GM13976 (cell line): ENCODE measurements at regions not wholly inside any gene's neighbourhood (a gene's known extent, or its start where the extent isn't known, plus 50 kb on each side); places are given as distances from the start of the nearest gene placed in this dataset.
A peak's percentile ranks its signal among the peaks of the same experiment; 100 is the strongest.

Experiments used
- DNase-seq: peaks from one replicate; pipeline ENCODE4 v3.0.0; 2012; ENCODE audit warnings: low spot score
- in situ Hi-C: fragments of 300-500 bp; cut with MboI; formaldehyde crosslinking; loops from one replicate; pipeline ENCODE4 v1.12.0; 2022; ENCODE audit warnings: low sequenced_read_pairs, mixed read lengths, inconsistent platforms; ENCODE audit not compliant: unreplicated experiment
- TF ChIP-seq, protein P1 (sequence below): IDR thresholded peaks from 2 replicates; pipeline ENCODE4 v1.5.1; 2012; ENCODE audit warnings: borderline replicate concordance, mild to moderate bottlenecking; ENCODE audit not compliant: insufficient read depth; ENCODE audit errors: extremely low read depth, missing control alignments, control extremely low read depth

GRCh38 chr16:85424260-85425073 lies 188.7 kb upstream of the GSE1 start:
- in situ Hi-C loops: no loop called here
- DNase-seq: no peak
- TF ChIP-seq, protein P1, sequence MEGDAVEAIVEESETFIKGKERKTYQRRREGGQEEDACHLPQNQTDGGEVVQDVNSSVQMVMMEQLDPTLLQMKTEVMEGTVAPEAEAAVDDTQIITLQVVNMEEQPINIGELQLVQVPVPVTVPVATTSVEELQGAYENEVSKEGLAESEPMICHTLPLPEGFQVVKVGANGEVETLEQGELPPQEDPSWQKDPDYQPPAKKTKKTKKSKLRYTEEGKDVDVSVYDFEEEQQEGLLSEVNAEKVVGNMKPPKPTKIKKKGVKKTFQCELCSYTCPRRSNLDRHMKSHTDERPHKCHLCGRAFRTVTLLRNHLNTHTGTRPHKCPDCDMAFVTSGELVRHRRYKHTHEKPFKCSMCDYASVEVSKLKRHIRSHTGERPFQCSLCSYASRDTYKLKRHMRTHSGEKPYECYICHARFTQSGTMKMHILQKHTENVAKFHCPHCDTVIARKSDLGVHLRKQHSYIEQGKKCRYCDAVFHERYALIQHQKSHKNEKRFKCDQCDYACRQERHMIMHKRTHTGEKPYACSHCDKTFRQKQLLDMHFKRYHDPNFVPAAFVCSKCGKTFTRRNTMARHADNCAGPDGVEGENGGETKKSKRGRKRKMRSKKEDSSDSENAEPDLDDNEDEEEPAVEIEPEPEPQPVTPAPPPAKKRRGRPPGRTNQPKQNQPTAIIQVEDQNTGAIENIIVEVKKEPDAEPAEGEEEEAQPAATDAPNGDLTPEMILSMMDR: no peak

DNA sequence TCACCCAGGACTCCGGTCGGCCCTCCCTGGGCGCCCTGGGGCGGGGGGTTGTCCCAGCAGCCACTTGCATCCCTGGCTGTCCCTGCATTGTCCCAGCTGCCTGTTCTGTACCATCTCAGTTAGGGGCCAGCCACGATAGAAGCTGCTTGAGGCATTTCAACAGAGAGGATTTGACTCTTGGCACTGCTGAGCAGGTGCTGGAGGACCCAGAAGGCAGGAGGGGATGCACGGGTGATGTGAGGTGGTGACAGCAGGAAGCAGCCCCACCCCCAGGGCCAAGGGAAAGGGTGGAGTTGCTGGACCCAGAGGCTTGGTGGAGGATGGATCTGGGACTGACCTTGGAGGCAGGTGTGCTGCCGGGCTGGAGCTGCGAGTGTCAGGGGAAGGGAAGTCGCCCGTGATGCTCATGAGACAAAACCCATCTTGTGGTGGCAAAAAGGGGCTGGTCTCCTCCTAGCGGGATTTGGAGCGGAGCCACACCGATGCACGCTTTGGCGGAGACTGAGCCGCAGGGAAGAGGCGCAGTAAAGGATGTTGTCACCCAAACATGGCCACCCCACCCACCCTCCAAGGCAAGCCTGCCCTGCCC lies 188.0 kb upstream of the GSE1 start:
- DNase-seq: no peak
- TF ChIP-seq, protein P1: no peak
- in situ Hi-C loops: no loop called here

DNA sequence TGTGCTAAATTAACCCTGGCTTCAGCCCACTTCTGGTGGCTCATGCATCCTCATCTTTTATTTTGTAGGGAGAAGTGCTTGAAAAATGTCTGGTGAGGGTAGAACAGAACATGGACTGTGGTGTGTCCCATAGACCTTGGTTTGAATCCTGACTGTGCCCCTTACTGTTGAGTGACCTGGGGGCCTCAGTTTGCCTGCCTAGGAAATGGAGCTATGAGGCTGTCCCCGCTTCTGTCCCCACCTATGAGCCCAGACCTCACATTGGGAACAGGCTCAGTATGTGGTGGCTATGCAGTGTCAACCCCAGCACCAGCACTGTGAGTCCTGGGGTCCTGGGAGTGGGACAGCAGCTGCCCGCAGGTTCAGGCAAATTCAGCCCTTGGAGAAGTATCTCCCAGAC lies 186.3 kb upstream of the GSE1 start:
- no peak for DNase-seq
- in situ Hi-C loops: no loop called here
- TF ChIP-seq, protein P1: no peak

- TF ChIP-seq, protein P1: peak; percentile 68
- in situ Hi-C loops: no loop called here
- DNase-seq: peak; percentile 88
These were observed 184.8 kb upstream of the GSE1 start for GRCh38 chr16:85428168-85428898.

GRCh38 chr16:85428899-85429775 lies 184.0 kb upstream of the GSE1 start:
- TF ChIP-seq, protein P1: no peak
- in situ Hi-C loops: no loop called here
- no peak for DNase-seq
